ENCODE measurements at regions not wholly inside any gene's neighbourhood (a gene's known extent, or its start where the extent isn't known, plus 50 kb on each side); places are given as distances from the start of the nearest gene placed in this dataset.

- Histone ChIP-seq H3K36me3 (replicated peaks in 1 of 2; ENCODE audit: control insufficient read depth in 1 of 2, insufficient read depth in 2 of 2, low read length in 2 of 2) (no peaks in the 10 kb centered on the region), H3K27ac (ENCODE audit: low read depth in 1 of 2, low read length in 2 of 2) (no peak overlapping the region), H3K27me3 (ENCODE audit: control insufficient read depth in 2 of 2, insufficient read depth in 2 of 2, low read length in 2 of 2) (no peaks in the 10 kb centered on the region), H3K79me2 (ENCODE audit: insufficient read depth, low read length) (no peaks in the 10 kb centered on the region), H3K4me1 (ENCODE audit: control insufficient read depth in 1 of 2, insufficient read depth in 2 of 2, low read length in 2 of 2) (no peaks in the 10 kb centered on the region), H3K9me3 (replicated peaks in 1 of 2; ENCODE audit: control insufficient read depth in 1 of 2, insufficient read depth in 1 of 2, low read length in 2 of 2) (no peaks in the 10 kb centered on the region), H4K20me1 (ENCODE audit: insufficient read depth, low read length) (no peaks in the 10 kb centered on the region), H3K9ac (ENCODE audit: insufficient read depth, low read length, poor library complexity, severe bottlenecking) (no peak overlapping the region), H3K4me3 (replicated peaks in 1 of 3; ENCODE audit: low read depth in 2 of 3, low read length in 3 of 3) (no peak overlapping the region), H3K4me2 (replicated peaks; ENCODE audit: extremely low read depth, low read length, poor library complexity, severe bottlenecking) (no peak overlapping the region), H2AFZ (ENCODE audit: insufficient read depth, low read depth, low read length, poor library complexity, severe bottlenecking) (no peak overlapping the region)
- Mint-ChIP-seq H3K4me3 (no peak overlapping the region), H3K27me3 (ENCODE audit: low read depth in 3 of 3) (peaks cover 0 to 2% (median 0%) of the 10 kb centered on the region in 3 donors), H3K27ac (no peak overlapping the region), H3K4me1 (peaks cover under 1% of the 10 kb centered on the region), H3K36me3 (no peaks in the 10 kb centered on the region), H3K9me3 (peaks cover 1 to 18% (median 5%) of the 10 kb centered on the region in 7 donors)
- WGBS (ENCODE audit: insufficient coverage) = 96% methylated on average over 33 of the region's 33 CpGs
- intact Hi-C loops (cut with micrococcal nuclease) = no loop called here
- TF ChIP-seq CTCF (IDR thresholded peaks at IDR 0.05) = no peak
- no peak for DNase-seq
Measured at GRCh38 chr1:211206981-211207380, 52.2 kb upstream of the RCOR3 start.

GRCh38 chr1:211200311-211200710 lies 58.9 kb upstream of the RCOR3 start:
- no peaks in the 10 kb centered on the region for H3K9me3 ChIP-seq (replicated peaks in 1 of 2; ENCODE audit: control insufficient read depth in 1 of 2, insufficient read depth in 1 of 2, low read length in 2 of 2)
- Mint-ChIP-seq H3K4me1 (peaks cover 2% of the 10 kb centered on the region), H3K36me3 (no peaks in the 10 kb centered on the region), H3K9me3 (peaks cover 0 to 11% (median 6%) of the 10 kb centered on the region in 7 donors), H3K4me3 (no peak overlapping the region), H3K27ac (no peak overlapping the region), H3K27me3 (ENCODE audit: low read depth in 3 of 3) (peaks cover 0 to 3% (median 0%) of the 10 kb centered on the region in 3 donors)
- no peaks in the 10 kb centered on the region for H4K20me1 ChIP-seq (ENCODE audit: insufficient read depth, low read length)
- WGBS (ENCODE audit: insufficient coverage) = no CpG with 5 or more reads among the region's 5 CpGs
- no peaks in the 10 kb centered on the region for H3K4me1 ChIP-seq (ENCODE audit: control insufficient read depth in 1 of 2, insufficient read depth in 2 of 2, low read length in 2 of 2)
- no peak overlapping the region for H3K4me3 ChIP-seq (replicated peaks in 1 of 3; ENCODE audit: low read depth in 2 of 3, low read length in 3 of 3)
- no peaks in the 10 kb centered on the region for H3K79me2 ChIP-seq (ENCODE audit: insufficient read depth, low read length)
- no peak for DNase-seq
- intact Hi-C loops (cut with micrococcal nuclease) = no loop called here
- no peak overlapping the region for H3K9ac ChIP-seq (ENCODE audit: insufficient read depth, low read length, poor library complexity, severe bottlenecking)
- no peak overlapping the region for H3K4me2 ChIP-seq (replicated peaks; ENCODE audit: extremely low read depth, low read length, poor library complexity, severe bottlenecking)
- H3K27ac ChIP-seq (ENCODE audit: low read depth in 1 of 2, low read length in 2 of 2) = no peak overlapping the region
- no peaks in the 10 kb centered on the region for H3K27me3 ChIP-seq (ENCODE audit: control insufficient read depth in 2 of 2, insufficient read depth in 2 of 2, low read length in 2 of 2)
- TF ChIP-seq CTCF (IDR thresholded peaks at IDR 0.05) = no peak
- no peaks in the 10 kb centered on the region for H3K36me3 ChIP-seq (replicated peaks in 1 of 2; ENCODE audit: control insufficient read depth in 1 of 2, insufficient read depth in 2 of 2, low read length in 2 of 2)
- H2AFZ ChIP-seq (ENCODE audit: insufficient read depth, low read depth, low read length, poor library complexity, severe bottlenecking) = no peak overlapping the region

Measured in CD14-positive monocyte (primary cell).